Fibroblast of lung (primary cell): ENCODE measurements at regions not wholly inside any gene's neighbourhood (a gene's known extent, or its start where the extent isn't known, plus 50 kb on each side); places are given as distances from the start of the nearest gene placed in this dataset.

Experiments used
- EZH2 ChIP-seq: IDR thresholded peaks from 2 replicates; pipeline ENCODE4 v1.5.1; 2012; ENCODE audit warnings: low read length, control low read depth, mild to moderate bottlenecking; ENCODE audit errors: missing control alignments
- TF ChIP-seq, protein P1 (sequence below), 2 donors: IDR thresholded peaks in 1 of 2; conservative IDR thresholded peaks in 1 of 2; 1 replicate in 1 of 2; 2 replicates in 1 of 2; pipeline ENCODE4 v1.5.1; 2011 to 2012; ENCODE audit warnings: low read length in 2 of 2, control low read depth in 1 of 2, inconsistent platforms in 1 of 2, low read depth in 1 of 2, mild to moderate bottlenecking in 1 of 2

DNA sequence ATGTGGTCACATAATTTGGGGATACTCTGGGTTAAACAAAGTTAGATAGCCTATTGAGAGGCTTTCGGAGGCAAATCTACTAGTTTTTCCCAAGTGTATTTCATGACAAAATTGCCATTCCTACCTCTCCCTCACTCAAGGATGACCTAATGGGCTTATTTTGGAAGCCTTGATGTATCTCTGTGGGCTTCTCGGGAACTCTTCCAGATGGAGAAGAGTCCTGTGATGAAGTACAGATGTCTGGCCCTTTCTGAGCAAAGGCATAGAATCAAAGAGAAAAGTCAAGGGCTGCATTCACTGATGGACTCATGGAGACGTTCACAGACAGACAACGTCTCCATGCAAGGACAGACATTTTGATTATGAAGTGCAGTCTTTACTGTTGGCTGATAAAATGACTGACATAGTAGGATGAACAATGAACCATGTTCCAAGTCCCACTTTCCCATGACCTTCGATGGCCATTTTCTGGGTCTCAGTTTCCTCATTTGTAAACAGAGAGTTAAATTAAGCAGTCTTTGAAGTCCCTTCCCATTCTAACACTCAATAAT lies 347.2 kb upstream of the CD180 start:
- TF ChIP-seq, protein P1, sequence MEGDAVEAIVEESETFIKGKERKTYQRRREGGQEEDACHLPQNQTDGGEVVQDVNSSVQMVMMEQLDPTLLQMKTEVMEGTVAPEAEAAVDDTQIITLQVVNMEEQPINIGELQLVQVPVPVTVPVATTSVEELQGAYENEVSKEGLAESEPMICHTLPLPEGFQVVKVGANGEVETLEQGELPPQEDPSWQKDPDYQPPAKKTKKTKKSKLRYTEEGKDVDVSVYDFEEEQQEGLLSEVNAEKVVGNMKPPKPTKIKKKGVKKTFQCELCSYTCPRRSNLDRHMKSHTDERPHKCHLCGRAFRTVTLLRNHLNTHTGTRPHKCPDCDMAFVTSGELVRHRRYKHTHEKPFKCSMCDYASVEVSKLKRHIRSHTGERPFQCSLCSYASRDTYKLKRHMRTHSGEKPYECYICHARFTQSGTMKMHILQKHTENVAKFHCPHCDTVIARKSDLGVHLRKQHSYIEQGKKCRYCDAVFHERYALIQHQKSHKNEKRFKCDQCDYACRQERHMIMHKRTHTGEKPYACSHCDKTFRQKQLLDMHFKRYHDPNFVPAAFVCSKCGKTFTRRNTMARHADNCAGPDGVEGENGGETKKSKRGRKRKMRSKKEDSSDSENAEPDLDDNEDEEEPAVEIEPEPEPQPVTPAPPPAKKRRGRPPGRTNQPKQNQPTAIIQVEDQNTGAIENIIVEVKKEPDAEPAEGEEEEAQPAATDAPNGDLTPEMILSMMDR (conservative IDR thresholded peaks at IDR 0.05 in 1 of 2, IDR thresholded peaks at IDR 0.05 in 1 of 2; ENCODE audit: low read depth in 1 of 2, low read length in 2 of 2): no peak
- no peak for TF ChIP-seq EZH2
